ENCODE measurements at regions not wholly inside any gene's neighbourhood (a gene's known extent, or its start where the extent isn't known, plus 50 kb on each side); places are given as distances from the start of the nearest gene placed in this dataset.
"Not testable (repeated sequence)": the region's sequence is repeated elsewhere in the genome, so short reads cannot be mapped to it uniquely, and the experiment has no call there.

DNA sequence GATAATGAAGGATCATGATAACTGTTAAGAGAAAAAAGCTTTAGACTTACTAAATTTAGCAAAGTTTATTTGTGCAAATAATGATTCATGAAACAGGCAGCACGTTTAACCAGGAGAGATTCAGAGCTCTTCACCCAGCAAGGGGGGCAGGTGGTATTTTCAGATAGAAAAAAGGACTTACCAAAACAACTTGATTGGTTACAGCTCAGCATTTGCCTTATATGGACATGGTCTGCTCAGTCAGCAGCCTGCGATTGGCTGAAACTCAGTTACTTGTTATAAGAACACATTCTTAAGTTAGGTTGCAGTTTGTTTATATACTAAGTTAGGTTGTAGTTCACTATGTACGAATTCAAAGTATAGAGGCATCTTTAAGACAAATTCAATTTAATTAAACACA, 165.6 kb downstream of the DUSP10 start:
- no peak overlapping the region for H3K4me3 ChIP-seq (ENCODE audit: low read depth, low read length)
- TF ChIP-seq, protein P1, sequence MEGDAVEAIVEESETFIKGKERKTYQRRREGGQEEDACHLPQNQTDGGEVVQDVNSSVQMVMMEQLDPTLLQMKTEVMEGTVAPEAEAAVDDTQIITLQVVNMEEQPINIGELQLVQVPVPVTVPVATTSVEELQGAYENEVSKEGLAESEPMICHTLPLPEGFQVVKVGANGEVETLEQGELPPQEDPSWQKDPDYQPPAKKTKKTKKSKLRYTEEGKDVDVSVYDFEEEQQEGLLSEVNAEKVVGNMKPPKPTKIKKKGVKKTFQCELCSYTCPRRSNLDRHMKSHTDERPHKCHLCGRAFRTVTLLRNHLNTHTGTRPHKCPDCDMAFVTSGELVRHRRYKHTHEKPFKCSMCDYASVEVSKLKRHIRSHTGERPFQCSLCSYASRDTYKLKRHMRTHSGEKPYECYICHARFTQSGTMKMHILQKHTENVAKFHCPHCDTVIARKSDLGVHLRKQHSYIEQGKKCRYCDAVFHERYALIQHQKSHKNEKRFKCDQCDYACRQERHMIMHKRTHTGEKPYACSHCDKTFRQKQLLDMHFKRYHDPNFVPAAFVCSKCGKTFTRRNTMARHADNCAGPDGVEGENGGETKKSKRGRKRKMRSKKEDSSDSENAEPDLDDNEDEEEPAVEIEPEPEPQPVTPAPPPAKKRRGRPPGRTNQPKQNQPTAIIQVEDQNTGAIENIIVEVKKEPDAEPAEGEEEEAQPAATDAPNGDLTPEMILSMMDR (IDR thresholded peaks at IDR 0.05; ENCODE audit: low read depth, low read length): no peak
- in situ Hi-C loops (cut with HindIII; ENCODE audit: low sequenced_read_pairs): no loop called here
- DNase-seq (ENCODE audit: low read depth, low spot score): peak; percentile 74

DNA sequence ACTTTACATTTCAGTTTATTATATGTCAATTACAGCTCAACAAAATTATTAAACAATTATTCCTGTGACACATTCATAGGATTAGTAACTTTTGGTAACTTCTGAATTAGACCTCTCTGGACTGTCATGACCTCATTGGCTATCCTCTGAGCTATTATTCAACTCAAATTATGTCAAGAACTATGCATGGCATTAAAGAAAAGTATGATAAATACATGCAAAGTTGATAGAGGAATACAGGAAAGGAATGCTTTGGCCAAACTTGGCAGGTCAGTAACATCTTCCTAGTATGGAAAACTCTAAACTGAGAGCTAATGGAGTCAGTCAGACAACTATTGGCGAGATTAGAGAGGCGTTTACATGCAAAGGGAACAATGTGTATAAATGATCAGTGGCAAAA, 158.4 kb downstream of the DUSP10 start:
- in situ Hi-C loops (cut with HindIII; ENCODE audit: low sequenced_read_pairs): no loop called here
- H3K4me3 ChIP-seq (ENCODE audit: low read depth, low read length): no peak overlapping the region
- no peak for DNase-seq (ENCODE audit: low read depth, low spot score)
- TF ChIP-seq, protein P1 (IDR thresholded peaks at IDR 0.05; ENCODE audit: low read depth, low read length): no peak

DNA sequence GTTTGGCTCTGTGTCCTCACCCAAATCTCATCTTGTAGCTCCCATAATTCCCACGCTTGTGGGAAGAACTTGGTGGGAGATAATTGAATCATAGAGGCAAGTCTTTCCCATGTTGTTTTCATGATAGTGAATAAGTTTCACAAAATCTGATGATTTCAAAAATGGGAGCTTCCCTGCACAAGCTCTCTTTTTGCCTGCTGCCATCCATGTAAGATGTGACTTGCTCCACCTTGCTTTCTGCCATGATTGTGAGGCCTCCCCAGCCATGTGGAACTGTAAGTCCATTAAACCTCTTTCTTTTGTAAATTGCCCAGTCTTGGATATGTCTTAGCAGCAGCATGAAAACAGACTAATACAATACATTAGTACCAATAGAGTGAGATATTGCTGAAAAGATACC, 154.9 kb downstream of the DUSP10 start:
- H3K4me3 ChIP-seq (ENCODE audit: low read depth, low read length); DNase-seq (ENCODE audit: low read depth, low spot score); in situ Hi-C loops (cut with HindIII; ENCODE audit: low sequenced_read_pairs): not testable (repeated sequence)

DNA sequence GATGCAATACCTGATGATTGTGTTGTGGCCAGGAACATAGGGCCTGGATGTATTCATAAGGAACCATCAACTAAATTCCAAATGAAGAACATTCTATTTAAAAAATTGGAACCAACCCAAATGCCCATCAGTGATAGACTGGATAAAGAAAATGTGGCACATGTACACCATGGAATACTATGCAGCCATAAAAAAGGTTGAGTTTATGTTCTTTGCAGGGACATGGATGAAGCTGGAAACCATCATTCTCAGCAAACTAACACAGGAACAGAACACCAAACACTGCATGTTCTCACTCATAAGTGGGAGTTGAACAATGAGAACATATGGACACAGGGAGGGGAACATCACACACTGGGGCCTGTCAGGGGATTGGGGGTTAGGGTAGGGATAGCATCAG, 150.6 kb downstream of the DUSP10 start:
- H3K4me3 ChIP-seq (ENCODE audit: low read depth, low read length); in situ Hi-C loops (cut with HindIII; ENCODE audit: low sequenced_read_pairs); DNase-seq (ENCODE audit: low read depth, low spot score): not testable (repeated sequence)

DNA sequence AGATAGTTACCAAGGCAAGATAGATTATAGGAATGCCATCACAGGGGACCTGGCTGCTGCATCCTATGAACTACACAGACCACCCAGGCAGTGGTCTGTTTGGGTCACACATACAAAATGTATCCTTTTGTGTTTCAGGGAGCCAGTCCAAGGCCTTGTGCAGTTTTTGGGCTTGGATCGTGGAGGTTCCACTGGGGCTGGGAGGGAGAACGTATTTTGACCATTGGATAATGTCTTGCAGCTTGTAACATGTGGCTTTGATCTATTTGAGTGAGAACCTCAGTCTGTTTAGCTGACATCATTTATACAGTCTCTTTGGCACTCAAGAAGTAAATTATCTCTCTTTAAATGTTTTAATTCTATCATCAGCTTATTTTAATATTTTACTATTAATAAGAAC, 147.3 kb downstream of the DUSP10 start:
- no peak for DNase-seq (ENCODE audit: low read depth, low spot score)
- no peak overlapping the region for H3K4me3 ChIP-seq (ENCODE audit: low read depth, low read length)
- in situ Hi-C loops (cut with HindIII; ENCODE audit: low sequenced_read_pairs): no loop called here
- TF ChIP-seq, protein P1 (IDR thresholded peaks at IDR 0.05; ENCODE audit: low read depth, low read length): no peak

DNA sequence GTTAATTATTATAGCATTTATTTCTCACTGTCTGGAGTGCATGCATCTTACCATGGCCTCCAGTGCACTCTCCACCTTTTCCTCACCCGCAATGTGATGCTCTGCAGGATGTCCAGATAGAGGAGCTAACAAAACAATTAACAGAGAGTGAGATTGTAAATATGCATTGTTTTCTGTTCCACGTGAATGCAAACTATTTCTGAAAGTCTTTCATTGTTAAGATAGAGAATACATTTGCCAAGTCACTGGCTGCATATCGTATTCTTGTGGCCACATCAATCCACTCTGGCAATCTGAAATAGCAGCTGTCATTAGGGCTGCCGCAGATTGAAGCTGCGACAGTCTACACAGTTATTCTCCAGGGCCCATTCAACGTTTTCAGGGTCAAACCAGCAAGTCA, 143.8 kb downstream of the DUSP10 start:
- in situ Hi-C loops (cut with HindIII; ENCODE audit: low sequenced_read_pairs): no loop called here
- TF ChIP-seq, protein P1 (IDR thresholded peaks at IDR 0.05; ENCODE audit: low read depth, low read length): no peak
- no peak for DNase-seq (ENCODE audit: low read depth, low spot score)
- no peak overlapping the region for H3K4me3 ChIP-seq (ENCODE audit: low read depth, low read length)

DNA sequence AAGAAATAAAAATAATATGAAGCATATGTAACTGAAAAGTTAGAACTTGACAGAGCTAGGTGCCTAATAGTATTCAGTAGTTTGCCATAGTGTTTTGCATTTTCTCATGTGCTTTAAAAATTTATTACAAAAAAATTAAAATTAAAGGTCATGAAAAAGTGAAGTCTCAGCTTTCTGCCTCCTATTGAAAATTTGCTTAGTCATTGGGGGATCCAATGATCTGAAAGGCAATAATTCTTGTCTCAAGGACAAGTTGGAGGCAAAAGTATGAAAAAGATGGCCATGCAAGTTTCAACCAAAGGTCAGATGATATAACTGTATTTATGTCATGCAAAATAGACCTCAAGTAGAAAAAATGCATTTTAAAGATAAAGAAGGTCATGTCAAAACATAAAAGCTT, 140.7 kb downstream of the DUSP10 start:
- H3K4me3 ChIP-seq (ENCODE audit: low read depth, low read length): no peak overlapping the region
- TF ChIP-seq, protein P1 (IDR thresholded peaks at IDR 0.05; ENCODE audit: low read depth, low read length): no peak
- no peak for DNase-seq (ENCODE audit: low read depth, low spot score)
- in situ Hi-C loops (cut with HindIII; ENCODE audit: low sequenced_read_pairs): no loop called here

DNA sequence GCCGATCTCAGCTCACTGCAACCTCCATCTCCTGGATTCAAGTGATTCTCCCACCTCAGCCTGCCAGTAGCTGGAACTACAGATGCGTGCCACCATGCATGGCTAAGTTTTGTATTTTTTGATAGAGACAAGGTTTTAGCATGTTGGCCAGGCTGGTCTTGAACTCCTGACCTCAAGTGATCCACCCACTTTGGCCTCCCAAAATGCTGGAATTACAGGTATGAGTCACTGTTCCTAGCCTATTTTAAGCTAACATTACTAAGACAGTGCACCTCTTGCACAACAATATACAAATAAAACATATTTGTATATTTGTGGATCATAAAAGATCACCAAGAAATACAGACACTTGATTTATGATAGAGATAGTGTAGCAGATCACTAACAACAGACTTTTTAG, 139.1 kb downstream of the DUSP10 start:
- in situ Hi-C loops (cut with HindIII; ENCODE audit: low sequenced_read_pairs): no loop called here
- no peak overlapping the region for H3K4me3 ChIP-seq (ENCODE audit: low read depth, low read length)
- DNase-seq (ENCODE audit: low read depth, low spot score): no peak
- TF ChIP-seq, protein P1 (IDR thresholded peaks at IDR 0.05; ENCODE audit: low read depth, low read length): no peak

DNA sequence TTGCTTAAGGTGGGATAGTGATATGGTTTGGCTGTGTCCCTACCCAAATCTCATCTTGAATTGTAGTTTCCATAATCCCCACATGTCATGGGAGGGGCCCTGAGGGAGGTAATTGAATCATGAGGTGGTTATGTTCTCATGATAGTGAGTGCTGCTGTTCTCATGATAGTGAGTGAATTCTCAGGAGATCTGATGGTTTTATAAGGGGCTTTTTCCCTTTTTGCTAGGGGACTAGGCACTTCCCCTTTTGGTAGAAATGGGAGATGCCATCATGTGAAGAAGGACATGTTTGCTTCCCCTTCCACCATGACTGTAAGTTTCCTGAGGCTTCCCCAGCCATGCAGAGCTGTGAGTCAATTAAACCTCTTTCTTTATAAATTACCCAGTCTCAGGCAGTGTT, 137.5 kb downstream of the DUSP10 start:
- H3K4me3 ChIP-seq (ENCODE audit: low read depth, low read length); in situ Hi-C loops (cut with HindIII; ENCODE audit: low sequenced_read_pairs); DNase-seq (ENCODE audit: low read depth, low spot score): not testable (repeated sequence)

Measured in astrocyte of the spinal cord (primary cell).